Esophagus muscularis mucosa (tissue), 4 donors: ENCODE measurements at regions not wholly inside any gene's neighbourhood (a gene's known extent, or its start where the extent isn't known, plus 50 kb on each side); places are given as distances from the start of the nearest gene placed in this dataset.

Source experiments
- DNase-seq: peaks from one replicate; pipeline ENCODE4 v3.0.0-alpha.2; 2017; ENCODE audit errors: extremely low spot score
- H3K27ac ChIP-seq, 4 donors: fragments of 200-600 bp; sonication (generic); replicated peaks in 1 of 4; 1 replicate in 3 of 4; 2 replicates in 1 of 4; pipeline ENCODE4 v1.5.1; 2016 to 2019; ENCODE audit warnings: mild to moderate bottlenecking in 1 of 4
- H3K27me3 ChIP-seq, 4 donors: fragments of 200-600 bp; sonication (generic); one replicate each; pipeline versions ENCODE4 v1.5.1 to v1.6.0; 2016 to 2019
- H3K36me3 ChIP-seq, 4 donors: fragments of 200-600 bp; sonication (generic); one replicate each; pipeline ENCODE4 v1.5.1; 2016 to 2019
- H3K4me1 ChIP-seq, 4 donors: fragments of 200-600 bp; sonication (generic); one replicate each; pipeline ENCODE4 v1.5.1; 2016 to 2019
- H3K4me3 ChIP-seq, 4 donors: fragments of 200-600 bp; sonication (generic); 1 replicate in 2 of 4; 2 replicates in 2 of 4; pipeline ENCODE4 v1.5.1; 2016 to 2019; ENCODE audit warnings: mild to moderate bottlenecking in 4 of 4, moderate library complexity in 1 of 4
- H3K9me3 ChIP-seq, 4 donors: fragments of 200-600 bp; sonication (generic); 1 replicate in 3 of 4; 2 replicates in 1 of 4; pipeline ENCODE4 v1.5.1; 2016 to 2019
- EP300 ChIP-seq: sonication (generic); formaldehyde crosslinking; IDR thresholded peaks from one replicate; pipeline ENCODE4 v1.6.1; 2017; ENCODE audit warnings: antibody characterized with exemption
- POLR2A ChIP-seq: fragments of 450-650 bp; IDR thresholded peaks from one replicate; pipeline ENCODE4 v1.6.1; 2017; ENCODE audit warnings: antibody characterized with exemption, moderate library complexity, mild to moderate bottlenecking, low read depth
- POLR2AphosphoS5 ChIP-seq, 2 donors: sonication (generic); formaldehyde crosslinking; IDR thresholded peaks; one replicate each; pipeline ENCODE4 v1.6.1; 2017; ENCODE audit warnings: antibody characterized with exemption in 2 of 2
- WGBS: methylation state at CpG from one replicate; pipeline ENCODE4 v1.1.5; 2018; 5-methylcytosine and 5-hydroxymethylcytosine counted together
- intact Hi-C: fragments of 100-400 bp; cut with DNase I; formaldehyde crosslinking; loops from one replicate; pipeline ENCODE4 v1.15.1; 2023
- TF ChIP-seq, protein P1 (sequence below), 3 experiments: fragments of 200-600 bp in 2 of 3; fragments of 450-650 bp in 1 of 3; sonication (generic) in 2 of 3; IDR thresholded peaks; one replicate each; pipeline ENCODE4 v1.5.1; 2017 to 2019; ENCODE audit warnings: antibody characterized with exemption in 3 of 3, mild to moderate bottlenecking in 2 of 3, moderate library complexity in 1 of 3

- no peak overlapping the region for H3K4me3 ChIP-seq
- TF ChIP-seq POLR2AphosphoS5 (IDR thresholded peaks at IDR 0.05), result no peak
- TF ChIP-seq, protein P1, sequence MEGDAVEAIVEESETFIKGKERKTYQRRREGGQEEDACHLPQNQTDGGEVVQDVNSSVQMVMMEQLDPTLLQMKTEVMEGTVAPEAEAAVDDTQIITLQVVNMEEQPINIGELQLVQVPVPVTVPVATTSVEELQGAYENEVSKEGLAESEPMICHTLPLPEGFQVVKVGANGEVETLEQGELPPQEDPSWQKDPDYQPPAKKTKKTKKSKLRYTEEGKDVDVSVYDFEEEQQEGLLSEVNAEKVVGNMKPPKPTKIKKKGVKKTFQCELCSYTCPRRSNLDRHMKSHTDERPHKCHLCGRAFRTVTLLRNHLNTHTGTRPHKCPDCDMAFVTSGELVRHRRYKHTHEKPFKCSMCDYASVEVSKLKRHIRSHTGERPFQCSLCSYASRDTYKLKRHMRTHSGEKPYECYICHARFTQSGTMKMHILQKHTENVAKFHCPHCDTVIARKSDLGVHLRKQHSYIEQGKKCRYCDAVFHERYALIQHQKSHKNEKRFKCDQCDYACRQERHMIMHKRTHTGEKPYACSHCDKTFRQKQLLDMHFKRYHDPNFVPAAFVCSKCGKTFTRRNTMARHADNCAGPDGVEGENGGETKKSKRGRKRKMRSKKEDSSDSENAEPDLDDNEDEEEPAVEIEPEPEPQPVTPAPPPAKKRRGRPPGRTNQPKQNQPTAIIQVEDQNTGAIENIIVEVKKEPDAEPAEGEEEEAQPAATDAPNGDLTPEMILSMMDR (IDR thresholded peaks at IDR 0.05), result no peak
- no peak for TF ChIP-seq POLR2A
- no peak for TF ChIP-seq EP300
- no peaks in the 10 kb centered on the region for H3K4me1 ChIP-seq
- no peaks in the 10 kb centered on the region for H3K36me3 ChIP-seq
- no peak for DNase-seq
- no peaks in the 10 kb centered on the region for H3K27me3 ChIP-seq
- H3K27ac ChIP-seq, result no peak overlapping the region
- no peaks in the 10 kb centered on the region for H3K9me3 ChIP-seq
- 41% methylated on average over 2 of the region's 2 CpGs for WGBS
- intact Hi-C loops, result no loop called here
Observed at GRCh38 chr9:12516031-12516430, 177.2 kb upstream of the TYRP1 start.

DNA sequence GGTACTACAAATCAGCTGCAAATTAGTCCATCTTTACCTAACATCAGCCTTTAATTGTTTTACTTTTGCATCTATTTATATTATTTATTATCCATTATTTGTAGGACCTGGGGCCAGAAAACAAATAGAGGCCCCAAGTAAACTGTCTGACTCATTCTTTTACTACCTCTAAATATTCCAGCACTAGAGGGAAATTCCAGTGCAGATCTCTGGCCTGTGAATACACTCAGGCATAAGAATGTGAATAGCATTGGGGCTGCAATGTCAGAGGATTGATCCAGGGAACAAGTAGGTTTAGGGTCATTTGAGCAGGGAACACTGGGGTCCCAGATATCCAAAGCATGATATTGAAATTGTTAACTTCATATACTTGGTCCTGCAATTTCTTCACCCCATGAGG lies 176.6 kb upstream of the TYRP1 start:
- Histone ChIP-seq H3K27ac (no peak overlapping the region), H3K4me3 (no peak overlapping the region), H3K27me3 (no peaks in the 10 kb centered on the region), H3K4me1 (no peaks in the 10 kb centered on the region), H3K9me3 (no peaks in the 10 kb centered on the region), H3K36me3 (no peaks in the 10 kb centered on the region)
- TF ChIP-seq POLR2A, result no peak
- TF ChIP-seq EP300, result no peak
- TF ChIP-seq, protein P1 (IDR thresholded peaks at IDR 0.05), result no peak
- TF ChIP-seq POLR2AphosphoS5 (IDR thresholded peaks at IDR 0.05), result no peak
- DNase-seq, result no peak
- intact Hi-C loops, result no loop called here

DNA sequence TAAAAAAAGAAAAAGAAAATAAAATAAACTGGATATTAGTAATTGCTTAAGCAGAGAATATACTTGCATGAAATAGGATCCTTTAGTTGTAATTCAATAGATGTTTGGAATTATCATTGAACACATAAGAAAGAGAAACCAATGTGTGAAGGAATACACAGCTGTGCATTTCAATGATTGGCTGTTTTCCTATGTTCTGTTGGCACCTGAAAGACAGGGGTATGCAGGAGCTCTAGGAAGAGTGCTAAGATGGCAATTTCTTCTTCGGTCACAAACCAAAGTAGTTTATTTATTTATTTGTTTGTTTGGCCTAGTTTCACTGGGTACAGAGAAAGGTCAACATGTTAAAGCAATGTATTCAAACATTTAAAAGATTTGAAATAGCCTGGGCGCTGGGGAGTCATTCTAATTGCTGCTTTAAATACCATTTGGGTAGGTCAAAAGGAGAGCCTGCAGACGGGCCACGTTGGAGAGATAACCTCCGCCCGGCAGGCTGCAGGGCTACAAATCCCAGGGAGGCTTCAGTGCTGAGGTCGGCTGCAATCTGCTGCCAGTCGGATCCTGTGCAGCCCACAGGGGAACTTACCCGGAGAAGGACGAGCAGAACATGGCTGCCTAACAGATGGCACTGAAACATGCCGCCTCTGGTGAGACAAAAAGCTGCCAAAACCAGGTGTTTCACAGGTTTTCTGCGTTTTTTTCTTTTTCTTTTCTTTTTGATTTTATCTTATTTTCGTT lies 154.2 kb upstream of the TYRP1 start:
- DNase-seq, result no peak
- no peak overlapping the region for H3K27ac ChIP-seq
- H3K27me3 ChIP-seq, result no peaks in the 10 kb centered on the region
- TF ChIP-seq, protein P1 (IDR thresholded peaks at IDR 0.05), result no peak
- TF ChIP-seq POLR2AphosphoS5 (IDR thresholded peaks at IDR 0.05) (no peak), EP300 (no peak), POLR2A (no peak)
- H3K9me3 ChIP-seq, result no peaks in the 10 kb centered on the region
- intact Hi-C loops, result no loop called here
- H3K36me3 ChIP-seq, result no peaks in the 10 kb centered on the region
- H3K4me3 ChIP-seq, result no peak overlapping the region
- 79% methylated on average over 13 of the region's 13 CpGs for WGBS
- no peaks in the 10 kb centered on the region for H3K4me1 ChIP-seq

- WGBS, result 89% methylated on average over 4 of the region's 4 CpGs
- TF ChIP-seq, protein P1 (IDR thresholded peaks at IDR 0.05), result no peak
- TF ChIP-seq EP300, result no peak
- TF ChIP-seq POLR2AphosphoS5 (IDR thresholded peaks at IDR 0.05), result no peak
- TF ChIP-seq POLR2A, result no peak
- intact Hi-C loops, result no loop called here
- H3K4me1 ChIP-seq, result no peaks in the 10 kb centered on the region
- H3K27ac ChIP-seq, result no peak overlapping the region
- H3K27me3 ChIP-seq, result no peaks in the 10 kb centered on the region
- H3K4me3 ChIP-seq, result no peak overlapping the region
- DNase-seq, result no peak
- H3K9me3 ChIP-seq, result no peaks in the 10 kb centered on the region
- H3K36me3 ChIP-seq, result no peaks in the 10 kb centered on the region
Observed at GRCh38 chr9:12539580-12539975, 153.6 kb upstream of the TYRP1 start.

GRCh38 chr9:12544700-12545099 lies 148.5 kb upstream of the TYRP1 start:
- TF ChIP-seq POLR2AphosphoS5 (IDR thresholded peaks at IDR 0.05), result no peak
- TF ChIP-seq, protein P1 (IDR thresholded peaks at IDR 0.05), result no peak
- TF ChIP-seq EP300, result no peak
- TF ChIP-seq POLR2A, result no peak
- Histone ChIP-seq H3K27ac (no peak overlapping the region), H3K9me3 (no peaks in the 10 kb centered on the region), H3K36me3 (no peaks in the 10 kb centered on the region), H3K27me3 (no peaks in the 10 kb centered on the region), H3K4me1 (no peaks in the 10 kb centered on the region), H3K4me3 (no peak overlapping the region)
- WGBS, result 73% methylated on average over 2 of the region's 2 CpGs
- intact Hi-C loops, result no loop called here
- no peak for DNase-seq
